Endothelial cell of umbilical vein (primary cell): ENCODE measurements at regions not wholly inside any gene's neighbourhood (a gene's known extent, or its start where the extent isn't known, plus 50 kb on each side); places are given as distances from the start of the nearest gene placed in this dataset.

ENCODE experiments used
- BruUV-seq: library from RNA; stranded (reverse); fragments of 400-500 nt; replicated peaks from 2 replicates; lab custom pipeline; 2021; lab: Mats Ljungman, UMichigan
- CTCF ChIA-PET: fragments of 300-600, 350-600 bp; sonication (Branson Sonifier 250); formaldehyde crosslinking; loops from one replicate; lab custom pipeline; 2021; ENCODE audit warnings: antibody characterized with exemption, inconsistent platforms; lab: Charles Lee
- POLR2A ChIA-PET: fragments of 300-600, 350-600 bp; sonication (Branson Sonifier 250); formaldehyde crosslinking; loops from one replicate; lab custom pipeline; 2021; ENCODE audit warnings: antibody characterized with exemption, inconsistent platforms; lab: Charles Lee
- DNase-seq: peaks from one replicate; pipeline ENCODE4 v3.0.0-alpha.2; 2011; ENCODE audit warnings: low read depth, low spot score
- FAIRE-seq: peaks from 2 replicates; lab custom pipeline; 2011; peaks lifted over from hg19 to GRCh38; lab: Jason Lieb, UNC
- H2AFZ ChIP-seq: 2 replicates; pipeline ENCODE4 v1.6.0; 2012; ENCODE audit warnings: low read depth, low read length, control low read depth, inconsistent platforms
- H3K27ac ChIP-seq: 2 replicates; pipeline ENCODE4 v1.5.1; 2011; ENCODE audit warnings: low read depth, mild to moderate bottlenecking, control low read depth, low read length, moderate library complexity; ENCODE audit not compliant: insufficient read depth
- H3K27me3 ChIP-seq, 2 experiments: 2 replicates each; pipeline versions ENCODE4 v1.6.0 to v1.6.1; 2011; ENCODE audit warnings: low read length in 2 of 2, mixed read lengths in 1 of 2; ENCODE audit not compliant: control insufficient read depth in 2 of 2, insufficient read depth in 2 of 2
- H3K36me3 ChIP-seq, 2 experiments: 2 replicates in 1 of 2; 3 replicates in 1 of 2; pipeline ENCODE4 v1.5.1; 2011; ENCODE audit warnings: low read length in 2 of 2, mild to moderate bottlenecking in 1 of 2, moderate library complexity in 1 of 2; ENCODE audit not compliant: control insufficient read depth in 2 of 2, insufficient read depth in 2 of 2; ENCODE audit errors: extremely low read depth in 1 of 2
- H3K4me1 ChIP-seq: 3 replicates; pipeline ENCODE4 v1.5.1; 2011; ENCODE audit warnings: mild to moderate bottlenecking, low read length; ENCODE audit not compliant: control insufficient read depth, insufficient read depth; ENCODE audit errors: extremely low read depth
- H3K4me2 ChIP-seq: 2 replicates; pipeline ENCODE4 v1.6.1; 2011; ENCODE audit warnings: low read length, control low read depth, mixed read lengths; ENCODE audit not compliant: insufficient read depth
- H3K4me3 ChIP-seq, 3 experiments: fragments of 200-600 bp in 1 of 3; sonication (generic), shearing (Covaris generic) in 1 of 3; replicated peaks in 1 of 3; 2 replicates each; pipeline ENCODE4 v1.5.1; 2011 to 2016; ENCODE audit warnings: control low read depth in 3 of 3, low read length in 3 of 3, mild to moderate bottlenecking in 2 of 3, inconsistent platforms in 1 of 3, low read depth in 1 of 3, moderate library complexity in 1 of 3; ENCODE audit not compliant: insufficient read depth in 1 of 3
- H3K79me2 ChIP-seq: 2 replicates; pipeline ENCODE4 v1.6.0; 2012; ENCODE audit warnings: low read length, inconsistent platforms; ENCODE audit not compliant: control insufficient read depth, insufficient read depth
- H3K9ac ChIP-seq: replicated peaks from 2 replicates; pipeline ENCODE3; 2011; ENCODE audit warnings: low read length, control low read depth; ENCODE audit not compliant: insufficient read depth; ENCODE audit errors: extremely low read depth
- H3K9me1 ChIP-seq: replicated peaks from 3 replicates; pipeline ENCODE4 v1.6.0; 2011; ENCODE audit warnings: mild to moderate bottlenecking, low read length; ENCODE audit not compliant: control insufficient read depth, insufficient read depth; ENCODE audit errors: extremely low read depth
- H3K9me3 ChIP-seq: replicated peaks from 2 replicates; pipeline ENCODE4 v1.5.1; 2012; ENCODE audit warnings: low read length, inconsistent platforms; ENCODE audit not compliant: control insufficient read depth, insufficient read depth
- H4K20me1 ChIP-seq: replicated peaks from 2 replicates; pipeline ENCODE3; 2011; ENCODE audit warnings: mild to moderate bottlenecking, low read length; ENCODE audit not compliant: control insufficient read depth, insufficient read depth; ENCODE audit errors: extremely low read depth
- EZH2 ChIP-seq: IDR thresholded peaks from 2 replicates; pipeline ENCODE4 v1.6.1; 2012; ENCODE audit warnings: borderline replicate concordance, low read depth, mild to moderate bottlenecking, moderate library complexity, low read length, inconsistent platforms; ENCODE audit not compliant: severe bottlenecking
- GATA2 ChIP-seq: IDR thresholded peaks from 2 replicates; pipeline ENCODE4 v1.7.0; 2011; ENCODE audit warnings: low read depth, mild to moderate bottlenecking, moderate library complexity, mixed read lengths, low read length; ENCODE audit not compliant: insufficient read length, insufficient read depth
- JUN ChIP-seq: IDR thresholded peaks from 2 replicates; pipeline ENCODE4 v1.6.1; 2011; ENCODE audit warnings: borderline replicate concordance, low read depth; ENCODE audit not compliant: insufficient read length, insufficient read depth
- MYC ChIP-seq: IDR thresholded peaks from one replicate; pipeline ENCODE4 v1.6.1; 2011; ENCODE audit warnings: mild to moderate bottlenecking, low read depth, low read length
- POLR2A ChIP-seq: IDR thresholded peaks from 2 replicates; pipeline ENCODE4 v1.6.1; 2012; ENCODE audit warnings: low read depth, mild to moderate bottlenecking, control low read depth, low read length
- POLR2AphosphoS5 ChIP-seq: IDR thresholded peaks from 2 replicates; pipeline ENCODE4 v1.6.1; 2012; ENCODE audit warnings: low read depth, mild to moderate bottlenecking, control low read depth, low read length, moderate library complexity; ENCODE audit not compliant: insufficient read depth
- dilution Hi-C: fragments of 300-500 bp; cut with MboI; formaldehyde crosslinking; loops from one replicate; pipeline ENCODE4 v1.15.0; 2019; ENCODE audit warnings: low sequenced_read_pairs; ENCODE audit not compliant: extremely low pct_ligation_motif_present
- intact Hi-C: fragments of 100-400 bp; cut with micrococcal nuclease; formaldehyde crosslinking; loops from one replicate; pipeline ENCODE4 v1.10.0; 2022
- TF ChIP-seq, protein P1 (sequence below): IDR thresholded peaks from 2 replicates; pipeline ENCODE4 v1.6.1; 2011; ENCODE audit not compliant: insufficient read depth, insufficient read length
- TF ChIP-seq, protein P2 (sequence below), 2 donors: IDR thresholded peaks; 1 replicate in 1 of 2; 2 replicates in 1 of 2; pipeline ENCODE4 v1.5.1; 2011; ENCODE audit warnings: low read length in 2 of 2, mild to moderate bottlenecking in 2 of 2, moderate library complexity in 2 of 2, control low read depth in 1 of 2, inconsistent platforms in 1 of 2, low read depth in 1 of 2; ENCODE audit not compliant: insufficient read depth in 1 of 2; ENCODE audit errors: extremely low read depth in 1 of 2

DNA sequence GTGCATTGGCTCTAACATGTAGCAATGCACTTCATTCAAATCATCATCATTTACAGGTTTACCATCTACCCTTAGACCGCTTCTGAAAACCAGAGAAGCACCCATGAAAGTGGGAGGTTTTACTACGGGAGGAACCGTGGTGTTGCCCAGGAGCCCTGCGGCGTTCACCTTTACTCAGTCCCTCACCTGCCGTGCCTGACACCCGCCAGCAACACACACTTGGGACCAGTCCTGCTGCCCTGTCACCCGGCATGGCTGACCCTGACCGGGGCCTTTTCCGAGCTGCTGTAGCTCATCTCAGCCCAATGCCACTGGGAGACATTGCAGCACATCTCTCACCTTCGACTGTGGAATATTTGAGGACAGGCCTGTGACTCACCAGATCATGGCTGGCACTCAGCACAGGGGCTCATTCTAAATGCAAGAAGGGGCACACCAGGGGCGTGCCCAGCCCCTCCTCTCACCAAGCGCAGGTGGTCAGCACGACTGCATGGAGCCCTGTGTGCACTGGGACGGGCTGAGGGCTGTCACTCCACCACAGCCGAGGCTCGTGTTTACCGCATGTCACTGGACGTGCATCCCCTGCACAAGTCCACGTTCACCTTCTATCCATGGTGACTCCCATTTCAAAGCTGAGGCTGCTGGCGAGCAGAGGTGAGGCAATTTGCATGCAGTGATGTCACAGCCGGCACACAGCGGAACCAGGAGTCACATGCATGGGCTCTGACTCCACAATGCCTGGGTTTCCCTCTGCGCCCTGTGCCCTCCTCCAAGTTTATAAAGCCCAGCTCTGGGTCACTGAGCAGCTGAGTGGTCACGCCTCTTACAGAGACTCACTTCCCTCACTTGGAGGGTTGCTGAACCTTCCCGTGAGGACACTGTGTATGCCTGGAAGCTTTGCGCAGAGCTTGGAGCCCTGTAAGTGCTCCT is 76.7 kb upstream of the SNTG2 start:
- no peak overlapping the region for H3K4me3 ChIP-seq
- BruUV-seq = no TSS peak
- H3K27ac ChIP-seq = no peak overlapping the region
- peaks cover 5% of the 10 kb centered on the region for H3K9me3 ChIP-seq
- H3K9me1 ChIP-seq = no peaks in the 10 kb centered on the region
- no peak overlapping the region for H3K4me2 ChIP-seq
- intact Hi-C loops (no loop called here), dilution Hi-C loops (no loop called here)
- H3K27me3 ChIP-seq = no peaks in the 10 kb centered on the region
- FAIRE-seq (no peak), DNase-seq (no peak)
- ChIA-PET POLR2A (no interaction called here), CTCF (no interaction called here)
- no peaks in the 10 kb centered on the region for H3K4me1 ChIP-seq
- no peaks in the 10 kb centered on the region for H4K20me1 ChIP-seq
- no peaks in the 10 kb centered on the region for H3K79me2 ChIP-seq
- H3K36me3 ChIP-seq = no peaks in the 10 kb centered on the region
- H3K9ac ChIP-seq = no peak overlapping the region
- TF ChIP-seq POLR2A (no peak), POLR2AphosphoS5 (no peak), JUN (no peak), EZH2 (no peak), GATA2 (no peak), MYC (no peak)
- TF ChIP-seq, protein P1, sequence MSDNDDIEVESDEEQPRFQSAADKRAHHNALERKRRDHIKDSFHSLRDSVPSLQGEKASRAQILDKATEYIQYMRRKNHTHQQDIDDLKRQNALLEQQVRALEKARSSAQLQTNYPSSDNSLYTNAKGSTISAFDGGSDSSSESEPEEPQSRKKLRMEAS = no peak
- TF ChIP-seq, protein P2, sequence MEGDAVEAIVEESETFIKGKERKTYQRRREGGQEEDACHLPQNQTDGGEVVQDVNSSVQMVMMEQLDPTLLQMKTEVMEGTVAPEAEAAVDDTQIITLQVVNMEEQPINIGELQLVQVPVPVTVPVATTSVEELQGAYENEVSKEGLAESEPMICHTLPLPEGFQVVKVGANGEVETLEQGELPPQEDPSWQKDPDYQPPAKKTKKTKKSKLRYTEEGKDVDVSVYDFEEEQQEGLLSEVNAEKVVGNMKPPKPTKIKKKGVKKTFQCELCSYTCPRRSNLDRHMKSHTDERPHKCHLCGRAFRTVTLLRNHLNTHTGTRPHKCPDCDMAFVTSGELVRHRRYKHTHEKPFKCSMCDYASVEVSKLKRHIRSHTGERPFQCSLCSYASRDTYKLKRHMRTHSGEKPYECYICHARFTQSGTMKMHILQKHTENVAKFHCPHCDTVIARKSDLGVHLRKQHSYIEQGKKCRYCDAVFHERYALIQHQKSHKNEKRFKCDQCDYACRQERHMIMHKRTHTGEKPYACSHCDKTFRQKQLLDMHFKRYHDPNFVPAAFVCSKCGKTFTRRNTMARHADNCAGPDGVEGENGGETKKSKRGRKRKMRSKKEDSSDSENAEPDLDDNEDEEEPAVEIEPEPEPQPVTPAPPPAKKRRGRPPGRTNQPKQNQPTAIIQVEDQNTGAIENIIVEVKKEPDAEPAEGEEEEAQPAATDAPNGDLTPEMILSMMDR (IDR thresholded peaks at IDR 0.05; ENCODE audit: extremely low read depth in 1 of 2, insufficient read depth in 1 of 2, low read depth in 1 of 2, low read length in 2 of 2) = no peak
- H2AFZ ChIP-seq = no peak overlapping the region
